Astrocyte of the spinal cord (primary cell): ENCODE measurements at regions not wholly inside any gene's neighbourhood (a gene's known extent, or its start where the extent isn't known, plus 50 kb on each side); places are given as distances from the start of the nearest gene placed in this dataset.

Source experiments
- DNase-seq: peaks from one replicate; pipeline ENCODE4 v3.0.0; 2011; ENCODE audit warnings: low read depth, low spot score
- H3K4me3 ChIP-seq: 2 replicates; pipeline ENCODE4 v1.5.1; 2011; ENCODE audit warnings: low read depth, mild to moderate bottlenecking, low read length, moderate library complexity
- CTCF ChIP-seq: IDR thresholded peaks from 2 replicates; pipeline ENCODE4 v1.5.1; 2012; ENCODE audit warnings: low read depth, mild to moderate bottlenecking, low read length, inconsistent platforms
- in situ Hi-C: cut with HindIII; loops from 2 replicates; pipeline ENCODE4 v1.10.0; 2017; ENCODE audit warnings: low sequenced_read_pairs

GRCh38 chr1:101511202-101511891, 274.5 kb downstream of the S1PR1 start:
- no peak overlapping the region for H3K4me3 ChIP-seq
- no peak for TF ChIP-seq CTCF
- no peak for DNase-seq
- in situ Hi-C loops, result no loop called here

GRCh38 chr1:101520302-101520701, 283.5 kb downstream of the S1PR1 start:
- in situ Hi-C loops, result no loop called here
- peak; percentile 44 for DNase-seq
- TF ChIP-seq CTCF, result peak; percentile 81
- no peak overlapping the region for H3K4me3 ChIP-seq

- in situ Hi-C loops, result no loop called here
- TF ChIP-seq CTCF, result no peak
- DNase-seq, result no peak
- H3K4me3 ChIP-seq, result no peak overlapping the region
These were observed 285.7 kb downstream of the S1PR1 start for GRCh38 chr1:101522486-101522885.

GRCh38 chr1:101526813-101527212, 290.0 kb downstream of the S1PR1 start:
- in situ Hi-C loops, result no loop called here
- no peak for TF ChIP-seq CTCF
- DNase-seq, result no peak
- H3K4me3 ChIP-seq, result no peak overlapping the region

GRCh38 chr1:101532377-101532776, 295.6 kb downstream of the S1PR1 start:
- DNase-seq, result no peak
- no peak for TF ChIP-seq CTCF
- in situ Hi-C loops, result no loop called here
- H3K4me3 ChIP-seq, result no peak overlapping the region

- in situ Hi-C loops, result no loop called here
- H3K4me3 ChIP-seq, result no peak overlapping the region
- no peak for DNase-seq
- no peak for TF ChIP-seq CTCF
These were observed 303.3 kb downstream of the S1PR1 start for GRCh38 chr1:101540161-101540560.
